Glutamatergic neuron (in vitro differentiated cells): ENCODE measurements at regions not wholly inside any gene's neighbourhood (a gene's known extent, or its start where the extent isn't known, plus 50 kb on each side); places are given as distances from the start of the nearest gene placed in this dataset.

Experiments
- DNase-seq: peaks from one replicate; pipeline ENCODE4 v3.0.0; 2022
- H3K27ac Mint-ChIP-seq: one replicate; pipeline ENCODE4 v1.8.0; 2020; ENCODE audit warnings: mild to moderate bottlenecking, mixed read lengths, inconsistent platforms; ENCODE audit not compliant: unreplicated experiment
- H3K27me3 Mint-ChIP-seq: one replicate; pipeline ENCODE4 v1.8.0; 2020; ENCODE audit warnings: mild to moderate bottlenecking, moderate library complexity, mixed read lengths, inconsistent platforms; ENCODE audit not compliant: unreplicated experiment
- H3K36me3 Mint-ChIP-seq: one replicate; pipeline ENCODE4 v1.8.0; 2020; ENCODE audit warnings: mild to moderate bottlenecking, mixed read lengths, inconsistent platforms; ENCODE audit not compliant: unreplicated experiment
- H3K4me1 Mint-ChIP-seq: one replicate; pipeline ENCODE4 v1.8.0; 2020; ENCODE audit warnings: mild to moderate bottlenecking, low read depth, mixed read lengths, inconsistent platforms; ENCODE audit not compliant: unreplicated experiment
- H3K4me3 Mint-ChIP-seq: one replicate; pipeline ENCODE4 v1.8.0; 2020; ENCODE audit warnings: mild to moderate bottlenecking, mixed read lengths, inconsistent platforms; ENCODE audit not compliant: unreplicated experiment
- H3K9me3 Mint-ChIP-seq: one replicate; pipeline ENCODE4 v1.8.0; 2020; ENCODE audit warnings: mild to moderate bottlenecking, moderate library complexity, mixed read lengths, inconsistent platforms; ENCODE audit not compliant: unreplicated experiment
- TF ChIP-seq, protein P1 (sequence below): fragments of 200-600 bp; sonication (generic); IDR thresholded peaks from one replicate; pipeline ENCODE4 v1.5.0; 2021; ENCODE audit not compliant: partially characterized antibody, unreplicated experiment

DNA sequence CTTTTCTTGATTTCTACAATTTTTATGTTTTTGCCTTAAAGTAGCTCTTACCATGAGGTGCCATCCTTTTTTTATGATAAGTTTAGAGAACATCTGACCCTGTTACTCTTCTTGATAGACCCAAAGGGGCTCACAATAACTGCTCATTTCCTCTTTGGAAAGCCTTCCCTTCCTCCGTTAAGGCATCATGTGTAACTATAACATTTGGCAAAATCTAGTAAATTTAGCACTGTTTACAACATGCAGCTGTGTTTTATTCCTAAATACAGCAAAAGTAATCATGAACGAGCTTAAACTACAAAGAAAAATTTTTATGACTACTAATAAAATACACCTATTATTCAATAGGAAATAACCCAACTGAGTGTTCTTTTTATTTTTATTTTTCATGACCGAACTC is 705.1 kb downstream of the MAT2B start:
- no peaks in the 10 kb centered on the region for H3K36me3 Mint-ChIP-seq
- no peak for DNase-seq
- TF ChIP-seq, protein P1, sequence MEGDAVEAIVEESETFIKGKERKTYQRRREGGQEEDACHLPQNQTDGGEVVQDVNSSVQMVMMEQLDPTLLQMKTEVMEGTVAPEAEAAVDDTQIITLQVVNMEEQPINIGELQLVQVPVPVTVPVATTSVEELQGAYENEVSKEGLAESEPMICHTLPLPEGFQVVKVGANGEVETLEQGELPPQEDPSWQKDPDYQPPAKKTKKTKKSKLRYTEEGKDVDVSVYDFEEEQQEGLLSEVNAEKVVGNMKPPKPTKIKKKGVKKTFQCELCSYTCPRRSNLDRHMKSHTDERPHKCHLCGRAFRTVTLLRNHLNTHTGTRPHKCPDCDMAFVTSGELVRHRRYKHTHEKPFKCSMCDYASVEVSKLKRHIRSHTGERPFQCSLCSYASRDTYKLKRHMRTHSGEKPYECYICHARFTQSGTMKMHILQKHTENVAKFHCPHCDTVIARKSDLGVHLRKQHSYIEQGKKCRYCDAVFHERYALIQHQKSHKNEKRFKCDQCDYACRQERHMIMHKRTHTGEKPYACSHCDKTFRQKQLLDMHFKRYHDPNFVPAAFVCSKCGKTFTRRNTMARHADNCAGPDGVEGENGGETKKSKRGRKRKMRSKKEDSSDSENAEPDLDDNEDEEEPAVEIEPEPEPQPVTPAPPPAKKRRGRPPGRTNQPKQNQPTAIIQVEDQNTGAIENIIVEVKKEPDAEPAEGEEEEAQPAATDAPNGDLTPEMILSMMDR: no peak
- H3K4me3 Mint-ChIP-seq: no peak overlapping the region
- no peak overlapping the region for H3K27ac Mint-ChIP-seq
- peaks cover 3% of the 10 kb centered on the region for H3K4me1 Mint-ChIP-seq
- H3K27me3 Mint-ChIP-seq: no peaks in the 10 kb centered on the region
- no peaks in the 10 kb centered on the region for H3K9me3 Mint-ChIP-seq

DNA sequence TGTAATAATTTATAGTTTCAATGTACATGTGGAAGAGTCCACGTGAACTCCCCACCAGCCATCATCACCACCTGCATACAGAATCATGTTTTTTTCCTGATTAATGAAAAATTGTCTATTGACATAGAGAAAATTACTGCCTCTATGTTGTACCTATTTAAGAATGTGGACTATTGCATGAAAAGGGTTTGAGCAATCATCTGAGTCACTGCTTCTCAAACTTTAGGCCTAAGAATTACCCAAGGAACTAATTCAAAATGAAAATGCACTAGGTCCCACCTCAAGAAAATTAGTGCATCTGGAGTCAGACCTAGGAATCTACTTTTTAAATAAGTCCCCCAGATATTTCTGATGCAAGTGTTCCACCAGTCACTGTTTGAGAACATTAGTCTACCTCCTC is 709.3 kb downstream of the MAT2B start:
- no peaks in the 10 kb centered on the region for H3K27me3 Mint-ChIP-seq
- no peak overlapping the region for H3K4me3 Mint-ChIP-seq
- H3K9me3 Mint-ChIP-seq: no peaks in the 10 kb centered on the region
- H3K36me3 Mint-ChIP-seq: peaks cover 10% of the 10 kb centered on the region
- H3K27ac Mint-ChIP-seq: no peak overlapping the region
- TF ChIP-seq, protein P1: no peak
- no peaks in the 10 kb centered on the region for H3K4me1 Mint-ChIP-seq
- no peak for DNase-seq

DNA sequence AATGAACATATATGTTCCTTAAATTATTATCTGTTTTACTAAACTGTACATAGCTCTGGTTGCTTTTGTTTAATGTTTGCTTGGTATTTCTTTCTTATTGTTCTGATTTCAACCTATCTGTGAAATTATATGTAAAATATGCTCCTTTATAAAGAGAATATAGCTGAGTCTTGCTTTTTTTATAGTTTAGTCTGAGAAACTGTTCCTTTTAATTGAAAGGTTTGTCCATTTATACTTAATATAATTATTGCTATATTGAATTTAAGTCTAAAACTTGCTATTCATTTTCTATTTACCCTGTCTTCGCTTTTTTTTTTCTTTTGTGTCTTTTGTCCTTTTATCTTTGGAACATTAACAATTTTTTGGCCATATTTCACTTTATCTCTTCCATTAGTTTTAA is 712.0 kb downstream of the MAT2B start:
- Mint-ChIP-seq H3K36me3 (peaks cover 10% of the 10 kb centered on the region), H3K4me1 (no peaks in the 10 kb centered on the region), H3K27me3 (no peaks in the 10 kb centered on the region), H3K27ac (no peak overlapping the region), H3K4me3 (no peak overlapping the region), H3K9me3 (no peaks in the 10 kb centered on the region)
- TF ChIP-seq, protein P1: no peak
- no peak for DNase-seq

DNA sequence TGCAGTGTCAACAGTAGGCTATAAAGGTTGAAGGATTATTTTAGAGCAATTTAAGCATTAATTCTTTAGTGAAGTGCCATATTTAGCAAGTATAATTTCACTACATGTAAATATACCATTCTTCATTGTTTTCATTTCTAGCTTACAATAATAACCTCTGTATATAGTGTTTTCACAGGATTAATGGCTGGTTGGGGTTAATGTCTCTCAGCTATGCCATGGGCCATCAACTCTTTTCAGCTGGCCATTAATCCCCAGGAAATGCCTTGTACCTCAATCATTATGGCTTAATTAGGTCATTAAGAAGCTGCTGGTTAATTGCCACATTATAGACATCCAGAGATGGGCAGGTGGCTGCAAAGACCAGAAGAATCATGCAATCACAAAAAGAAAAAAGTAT is 715.1 kb downstream of the MAT2B start:
- DNase-seq: no peak
- Mint-ChIP-seq H3K27ac (no peak overlapping the region), H3K9me3 (no peaks in the 10 kb centered on the region), H3K27me3 (no peaks in the 10 kb centered on the region), H3K36me3 (peaks cover 10% of the 10 kb centered on the region), H3K4me3 (no peak overlapping the region), H3K4me1 (peaks cover 6% of the 10 kb centered on the region)
- TF ChIP-seq, protein P1: no peak

DNA sequence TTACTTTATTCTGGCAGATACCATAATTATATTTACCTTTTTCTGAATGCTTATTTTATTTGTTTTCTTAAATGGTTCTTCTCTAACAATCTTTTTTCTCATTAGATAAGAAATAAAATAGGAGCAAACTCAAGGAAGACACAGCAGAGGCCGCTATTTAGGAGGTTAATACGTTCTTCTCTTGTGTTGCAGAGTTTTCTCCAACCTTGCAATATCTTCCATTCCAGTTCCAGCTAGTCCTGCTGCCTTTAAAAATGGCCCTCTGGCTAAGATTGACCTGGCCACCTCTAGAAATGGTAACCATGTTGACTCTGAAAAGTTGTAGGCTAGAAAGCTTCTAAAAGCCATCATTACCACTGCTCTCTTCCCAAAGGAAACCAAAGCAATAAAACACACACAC is 718.8 kb downstream of the MAT2B start:
- Mint-ChIP-seq H3K27ac (no peak overlapping the region), H3K9me3 (peaks cover 2% of the 10 kb centered on the region), H3K4me1 (peaks cover 6% of the 10 kb centered on the region), H3K36me3 (peaks cover 9% of the 10 kb centered on the region), H3K27me3 (peaks cover 1% of the 10 kb centered on the region), H3K4me3 (no peak overlapping the region)
- TF ChIP-seq, protein P1: no peak
- DNase-seq: no peak
